ENCODE measurements at regions not wholly inside any gene's neighbourhood (a gene's known extent, or its start where the extent isn't known, plus 50 kb on each side); places are given as distances from the start of the nearest gene placed in this dataset.

GRCh38 chr4:83962492-83962891, 426.6 kb downstream of the GPAT3 start:
- 86% methylated on average over 4 of the region's 4 CpGs for WGBS
- H3K4me3 ChIP-seq (ENCODE audit: low read depth in 1 of 3, low read length in 3 of 3), result no peak overlapping the region
- H3K36me3 ChIP-seq (ENCODE audit: control insufficient read depth in 4 of 4, insufficient read depth in 3 of 4, low read depth in 1 of 4, low read length in 3 of 4), result no peaks in the 10 kb centered on the region
- peaks cover 0 to 6% (median 0%) of the 10 kb centered on the region in 4 donors for H3K27me3 ChIP-seq (ENCODE audit: control insufficient read depth in 4 of 4, insufficient read depth in 4 of 4, low read length in 3 of 4)
- no peak overlapping the region for H3K9ac ChIP-seq (ENCODE audit: low read depth in 1 of 2, low read length in 2 of 2)
- H3K4me1 ChIP-seq (ENCODE audit: control insufficient read depth in 4 of 4, insufficient read depth in 4 of 4, low read length in 3 of 4), result no peaks in the 10 kb centered on the region
- H3K27ac ChIP-seq (ENCODE audit: low read depth in 1 of 2, low read length in 2 of 2), result no peak overlapping the region
- H3K9me3 ChIP-seq (ENCODE audit: control insufficient read depth in 4 of 4, low read length in 3 of 4), result peaks cover 0 to 8% (median under 1%) of the 10 kb centered on the region in 4 donors
- DNase-seq (ENCODE audit: low spot score), result no peak
- TF ChIP-seq FOXA1 (IDR thresholded peaks at IDR 0.05) (no peak), YY1 (IDR thresholded peaks at IDR 0.05) (no peak), RXRA (IDR thresholded peaks at IDR 0.05) (no peak), TAF1 (conservative IDR thresholded peaks at IDR 0.05) (no peak), CTCF (IDR thresholded peaks at IDR 0.05; ENCODE audit: low read depth, low read length, missing input control) (no peak), GABPA (IDR thresholded peaks at IDR 0.05 in 1 of 2, conservative IDR thresholded peaks at IDR 0.05 in 1 of 2) (no peak), NR2F2 (IDR thresholded peaks at IDR 0.05) (no peak), HNF4A (conservative IDR thresholded peaks at IDR 0.05) (no peak), RAD21 (IDR thresholded peaks at IDR 0.05) (no peak)

- peaks cover 0 to 6% (median 0%) of the 10 kb centered on the region in 4 donors for H3K27me3 ChIP-seq (ENCODE audit: control insufficient read depth in 4 of 4, insufficient read depth in 4 of 4, low read length in 3 of 4)
- H3K36me3 ChIP-seq (ENCODE audit: control insufficient read depth in 4 of 4, insufficient read depth in 3 of 4, low read depth in 1 of 4, low read length in 3 of 4), result no peaks in the 10 kb centered on the region
- H3K9me3 ChIP-seq (ENCODE audit: control insufficient read depth in 4 of 4, low read length in 3 of 4), result peaks cover 0 to 8% (median under 1%) of the 10 kb centered on the region in 4 donors
- H3K4me3 ChIP-seq (ENCODE audit: low read depth in 1 of 3, low read length in 3 of 3), result no peak overlapping the region
- DNase-seq (ENCODE audit: low spot score), result no peak
- no peak for TF ChIP-seq CTCF (IDR thresholded peaks at IDR 0.05; ENCODE audit: low read depth, low read length, missing input control)
- TF ChIP-seq TAF1 (conservative IDR thresholded peaks at IDR 0.05), result no peak
- TF ChIP-seq JUND (IDR thresholded peaks at IDR 0.05), result no peak
- no peak for TF ChIP-seq REST (IDR thresholded peaks at IDR 0.05)
- TF ChIP-seq RAD21 (IDR thresholded peaks at IDR 0.05), result no peak
- TF ChIP-seq YY1 (IDR thresholded peaks at IDR 0.05), result no peak
- TF ChIP-seq FOXA2 (IDR thresholded peaks at IDR 0.05), result no peak
- no peak for TF ChIP-seq HNF4G (IDR thresholded peaks at IDR 0.05)
- no peak for TF ChIP-seq FOXA1 (IDR thresholded peaks at IDR 0.05)
- TF ChIP-seq ZBTB33 (IDR thresholded peaks at IDR 0.05), result no peak
- no peak overlapping the region for H3K27ac ChIP-seq (ENCODE audit: low read depth in 1 of 2, low read length in 2 of 2)
- H3K4me1 ChIP-seq (ENCODE audit: control insufficient read depth in 4 of 4, insufficient read depth in 4 of 4, low read length in 3 of 4), result no peaks in the 10 kb centered on the region
- H3K9ac ChIP-seq (ENCODE audit: low read depth in 1 of 2, low read length in 2 of 2), result no peak overlapping the region
- WGBS, result 40% methylated on average over 3 of the region's 3 CpGs
Observed at GRCh38 chr4:83961575-83961974, 425.7 kb downstream of the GPAT3 start.
